HL-60 (cell line): ENCODE measurements at regions not wholly inside any gene's neighbourhood (a gene's known extent, or its start where the extent isn't known, plus 50 kb on each side); places are given as distances from the start of the nearest gene placed in this dataset.

ENCODE experiments used
- CTCF ChIP-seq: IDR thresholded peaks from one replicate; pipeline ENCODE4 v1.5.1; 2011; ENCODE audit warnings: low read length, control low read depth, inconsistent platforms; ENCODE audit not compliant: insufficient read depth
- POLR2AphosphoS5 ChIP-seq: IDR thresholded peaks from 2 replicates; pipeline ENCODE4 v1.6.1; 2012; ENCODE audit warnings: low read depth

GRCh38 chr20:51286758-51287157 is 255.8 kb downstream of the NFATC2 start:
- TF ChIP-seq CTCF (no peak), POLR2AphosphoS5 (no peak)
